Sigmoid colon (tissue), 4 donors: ENCODE measurements at regions not wholly inside any gene's neighbourhood (a gene's known extent, or its start where the extent isn't known, plus 50 kb on each side); places are given as distances from the start of the nearest gene placed in this dataset.
A peak's percentile ranks its signal among the peaks of the same experiment; 100 is the strongest.

ENCODE experiments used
- CTCF ChIP-seq, 4 experiments: fragments of 450-650 bp in 3 of 4; fragments of 200-600 bp in 1 of 4; IDR thresholded peaks; one replicate each; pipeline ENCODE4 v1.5.1; 2016 to 2019; ENCODE audit warnings: antibody characterized with exemption in 4 of 4, mild to moderate bottlenecking in 3 of 4, moderate library complexity in 2 of 4
- POLR2A ChIP-seq, 2 donors: fragments of 450-650 bp; IDR thresholded peaks; one replicate each; pipeline ENCODE4 v1.6.1; 2016; ENCODE audit warnings: antibody characterized with exemption in 2 of 2, mild to moderate bottlenecking in 2 of 2, moderate library complexity in 2 of 2
- POLR2AphosphoS5 ChIP-seq, 4 donors: sonication (generic); formaldehyde crosslinking; IDR thresholded peaks; one replicate each; pipeline ENCODE4 v1.6.1; 2017; ENCODE audit warnings: antibody characterized with exemption in 4 of 4

GRCh38 chr6:105596284-105596755 is 193.4 kb upstream of the PREP start:
- TF ChIP-seq POLR2AphosphoS5 (IDR thresholded peaks at IDR 0.05) (peak in 2 of 4 donors; percentile 11 to 12), CTCF (IDR thresholded peaks at IDR 0.05) (no peak), POLR2A (IDR thresholded peaks at IDR 0.05) (no peak)
